Gastroesophageal sphincter (tissue), 3 donors: ENCODE measurements at regions not wholly inside any gene's neighbourhood (a gene's known extent, or its start where the extent isn't known, plus 50 kb on each side); places are given as distances from the start of the nearest gene placed in this dataset.

ENCODE experiments used
- CTCF ChIP-seq, 4 experiments: fragments of 200-600 bp in 2 of 4; fragments of 450-650 bp in 2 of 4; sonication (generic) in 1 of 4; IDR thresholded peaks; one replicate each; pipeline ENCODE4 v1.5.1; 2017 to 2019; ENCODE audit warnings: antibody characterized with exemption in 4 of 4, mild to moderate bottlenecking in 2 of 4, moderate library complexity in 2 of 4
- EP300 ChIP-seq: sonication (generic); formaldehyde crosslinking; IDR thresholded peaks from one replicate; pipeline ENCODE4 v1.6.1; 2017; ENCODE audit warnings: antibody characterized with exemption, mild to moderate bottlenecking

- TF ChIP-seq CTCF (IDR thresholded peaks at IDR 0.05), result no peak
- TF ChIP-seq EP300, result no peak
These were observed 113.9 kb upstream of the SLC35B3 start for GRCh38 chr6:8549074-8549790.
